ENCODE measurements at regions not wholly inside any gene's neighbourhood (a gene's known extent, or its start where the extent isn't known, plus 50 kb on each side); places are given as distances from the start of the nearest gene placed in this dataset.

DNA sequence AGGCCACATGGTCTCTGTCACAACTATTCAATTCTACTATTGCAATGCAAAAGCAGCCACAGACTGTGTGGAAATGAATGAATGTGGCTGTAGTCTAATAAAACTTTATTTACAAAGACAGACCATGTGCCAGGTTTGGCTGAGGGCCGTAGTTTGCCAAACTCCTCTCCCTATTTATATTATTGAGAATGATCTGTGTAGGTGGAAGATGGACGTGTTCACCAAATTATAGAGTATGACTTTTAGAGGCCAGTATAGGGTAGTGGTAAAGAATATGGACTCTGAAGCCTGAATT, 125.7 kb upstream of the MYLIP start:
- H3K27me3 ChIP-seq (ENCODE audit: insufficient read depth, poor library complexity, severe bottlenecking) = no peaks in the 10 kb centered on the region
- no peak for TF ChIP-seq POLR2AphosphoS5 (IDR thresholded peaks at IDR 0.05; ENCODE audit: low read depth)
- TF ChIP-seq, protein P1, sequence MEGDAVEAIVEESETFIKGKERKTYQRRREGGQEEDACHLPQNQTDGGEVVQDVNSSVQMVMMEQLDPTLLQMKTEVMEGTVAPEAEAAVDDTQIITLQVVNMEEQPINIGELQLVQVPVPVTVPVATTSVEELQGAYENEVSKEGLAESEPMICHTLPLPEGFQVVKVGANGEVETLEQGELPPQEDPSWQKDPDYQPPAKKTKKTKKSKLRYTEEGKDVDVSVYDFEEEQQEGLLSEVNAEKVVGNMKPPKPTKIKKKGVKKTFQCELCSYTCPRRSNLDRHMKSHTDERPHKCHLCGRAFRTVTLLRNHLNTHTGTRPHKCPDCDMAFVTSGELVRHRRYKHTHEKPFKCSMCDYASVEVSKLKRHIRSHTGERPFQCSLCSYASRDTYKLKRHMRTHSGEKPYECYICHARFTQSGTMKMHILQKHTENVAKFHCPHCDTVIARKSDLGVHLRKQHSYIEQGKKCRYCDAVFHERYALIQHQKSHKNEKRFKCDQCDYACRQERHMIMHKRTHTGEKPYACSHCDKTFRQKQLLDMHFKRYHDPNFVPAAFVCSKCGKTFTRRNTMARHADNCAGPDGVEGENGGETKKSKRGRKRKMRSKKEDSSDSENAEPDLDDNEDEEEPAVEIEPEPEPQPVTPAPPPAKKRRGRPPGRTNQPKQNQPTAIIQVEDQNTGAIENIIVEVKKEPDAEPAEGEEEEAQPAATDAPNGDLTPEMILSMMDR (IDR thresholded peaks at IDR 0.05; ENCODE audit: insufficient read depth, low read length) = no peak
- no peak for TF ChIP-seq SPI1 (IDR thresholded peaks at IDR 0.05; ENCODE audit: borderline replicate concordance, low read depth)
- TF ChIP-seq, protein P2, sequence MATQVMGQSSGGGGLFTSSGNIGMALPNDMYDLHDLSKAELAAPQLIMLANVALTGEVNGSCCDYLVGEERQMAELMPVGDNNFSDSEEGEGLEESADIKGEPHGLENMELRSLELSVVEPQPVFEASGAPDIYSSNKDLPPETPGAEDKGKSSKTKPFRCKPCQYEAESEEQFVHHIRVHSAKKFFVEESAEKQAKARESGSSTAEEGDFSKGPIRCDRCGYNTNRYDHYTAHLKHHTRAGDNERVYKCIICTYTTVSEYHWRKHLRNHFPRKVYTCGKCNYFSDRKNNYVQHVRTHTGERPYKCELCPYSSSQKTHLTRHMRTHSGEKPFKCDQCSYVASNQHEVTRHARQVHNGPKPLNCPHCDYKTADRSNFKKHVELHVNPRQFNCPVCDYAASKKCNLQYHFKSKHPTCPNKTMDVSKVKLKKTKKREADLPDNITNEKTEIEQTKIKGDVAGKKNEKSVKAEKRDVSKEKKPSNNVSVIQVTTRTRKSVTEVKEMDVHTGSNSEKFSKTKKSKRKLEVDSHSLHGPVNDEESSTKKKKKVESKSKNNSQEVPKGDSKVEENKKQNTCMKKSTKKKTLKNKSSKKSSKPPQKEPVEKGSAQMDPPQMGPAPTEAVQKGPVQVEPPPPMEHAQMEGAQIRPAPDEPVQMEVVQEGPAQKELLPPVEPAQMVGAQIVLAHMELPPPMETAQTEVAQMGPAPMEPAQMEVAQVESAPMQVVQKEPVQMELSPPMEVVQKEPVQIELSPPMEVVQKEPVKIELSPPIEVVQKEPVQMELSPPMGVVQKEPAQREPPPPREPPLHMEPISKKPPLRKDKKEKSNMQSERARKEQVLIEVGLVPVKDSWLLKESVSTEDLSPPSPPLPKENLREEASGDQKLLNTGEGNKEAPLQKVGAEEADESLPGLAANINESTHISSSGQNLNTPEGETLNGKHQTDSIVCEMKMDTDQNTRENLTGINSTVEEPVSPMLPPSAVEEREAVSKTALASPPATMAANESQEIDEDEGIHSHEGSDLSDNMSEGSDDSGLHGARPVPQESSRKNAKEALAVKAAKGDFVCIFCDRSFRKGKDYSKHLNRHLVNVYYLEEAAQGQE (IDR thresholded peaks at IDR 0.05; ENCODE audit: insufficient replicate concordance, low read depth) = no peak
- no peak for TF ChIP-seq GABPA (IDR thresholded peaks at IDR 0.05; ENCODE audit: low read depth)
- H3K27ac ChIP-seq (replicated peaks) = no peak overlapping the region
- no peak for DNase-seq (ENCODE audit: low read depth in 1 of 2, low spot score in 1 of 2)
- H3K4me3 ChIP-seq (replicated peaks; ENCODE audit: insufficient read depth, low read length) = no peak overlapping the region

DNA sequence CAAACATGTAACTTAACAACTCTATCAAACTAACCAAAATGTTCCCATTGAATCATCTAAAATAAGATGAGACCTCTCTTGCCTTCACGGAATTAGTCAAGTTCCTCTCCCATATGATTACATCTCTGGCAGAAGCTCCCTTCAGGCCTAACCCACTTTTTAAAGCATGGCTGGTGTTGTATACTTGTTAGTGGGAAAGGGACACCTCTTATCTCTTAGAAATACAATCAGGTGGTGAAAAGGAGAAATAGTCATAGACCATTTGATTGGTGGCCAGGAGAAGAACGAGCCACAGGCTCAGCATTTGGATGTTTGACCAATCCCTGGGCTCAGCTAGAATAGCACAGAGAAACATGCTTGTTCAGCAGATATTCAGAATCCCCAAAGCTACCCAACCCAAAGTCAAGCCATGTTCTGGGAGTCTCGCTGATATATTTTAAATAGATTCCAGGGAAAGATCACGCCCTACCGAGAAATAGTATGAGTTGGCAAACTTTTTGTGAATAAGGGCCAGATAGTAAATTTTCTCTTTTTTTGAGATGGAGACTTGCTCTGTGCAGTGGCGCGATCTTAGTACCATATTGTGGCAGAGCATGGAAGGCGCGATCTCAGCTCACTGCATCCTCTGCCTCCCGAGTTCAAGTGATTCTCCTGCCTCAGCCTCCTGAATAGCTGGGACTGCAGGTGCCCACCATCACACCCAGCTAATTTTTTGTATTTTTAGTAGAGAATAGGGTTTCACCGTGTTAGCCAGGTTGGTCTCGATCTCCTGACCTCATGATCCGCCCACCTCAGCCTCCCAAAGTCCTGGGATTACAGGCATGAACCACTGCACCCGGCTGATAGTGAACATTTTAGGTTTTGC, 126.3 kb upstream of the MYLIP start:
- Histone ChIP-seq H3K27me3 (ENCODE audit: insufficient read depth, poor library complexity, severe bottlenecking) (no peaks in the 10 kb centered on the region), H3K27ac (replicated peaks) (no peak overlapping the region), H3K4me3 (replicated peaks; ENCODE audit: insufficient read depth, low read length) (no peak overlapping the region)
- TF ChIP-seq, protein P2 (IDR thresholded peaks at IDR 0.05; ENCODE audit: insufficient replicate concordance, low read depth) = no peak
- TF ChIP-seq GABPA (IDR thresholded peaks at IDR 0.05; ENCODE audit: low read depth) (no peak), POLR2AphosphoS5 (IDR thresholded peaks at IDR 0.05; ENCODE audit: low read depth) (no peak), SPI1 (IDR thresholded peaks at IDR 0.05; ENCODE audit: borderline replicate concordance, low read depth) (no peak)
- TF ChIP-seq, protein P1 (IDR thresholded peaks at IDR 0.05; ENCODE audit: insufficient read depth, low read length) = no peak
- no peak for DNase-seq (ENCODE audit: low read depth in 1 of 2, low spot score in 1 of 2)

DNA sequence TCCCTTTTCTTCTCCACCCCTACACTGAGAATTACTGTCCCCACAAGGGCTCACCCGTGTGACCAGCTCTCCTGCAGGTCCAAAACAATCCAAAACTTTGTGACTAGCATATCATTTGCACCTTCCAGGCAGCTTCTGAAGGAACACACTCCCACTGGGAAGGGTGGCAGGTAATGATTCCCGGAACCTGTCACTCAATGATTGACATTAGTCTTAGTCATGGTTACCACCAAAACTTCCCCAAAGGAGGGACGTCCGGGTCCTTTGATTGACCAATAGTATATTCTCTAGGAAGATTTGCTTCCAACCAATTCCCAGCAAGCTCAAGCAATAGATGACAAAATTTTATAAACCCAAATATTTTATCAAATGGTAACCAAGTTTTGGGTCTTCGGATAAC, 127.7 kb upstream of the MYLIP start:
- DNase-seq (ENCODE audit: low read depth in 1 of 2, low spot score in 1 of 2) = no peak
- H3K27me3 ChIP-seq (ENCODE audit: insufficient read depth, poor library complexity, severe bottlenecking) = no peaks in the 10 kb centered on the region

More for the DNA sequence above, 127.7 kb upstream of the MYLIP start:
- no peak overlapping the region for H3K27ac ChIP-seq (replicated peaks)
- H3K4me3 ChIP-seq (replicated peaks; ENCODE audit: insufficient read depth, low read length) = no peak overlapping the region
- TF ChIP-seq SPI1 (IDR thresholded peaks at IDR 0.05; ENCODE audit: borderline replicate concordance, low read depth) (no peak), GABPA (IDR thresholded peaks at IDR 0.05; ENCODE audit: low read depth) (no peak), POLR2AphosphoS5 (IDR thresholded peaks at IDR 0.05; ENCODE audit: low read depth) (no peak)
- TF ChIP-seq, protein P1 (IDR thresholded peaks at IDR 0.05; ENCODE audit: insufficient read depth, low read length) = no peak
- TF ChIP-seq, protein P2 (IDR thresholded peaks at IDR 0.05; ENCODE audit: insufficient replicate concordance, low read depth) = no peak

Measured in HL-60 (cell line).